PC-9 (cell line): ENCODE measurements at regions not wholly inside any gene's neighbourhood (a gene's known extent, or its start where the extent isn't known, plus 50 kb on each side); places are given as distances from the start of the nearest gene placed in this dataset.
A peak's percentile ranks its signal among the peaks of the same experiment; 100 is the strongest.

Source experiments
- BruUV-seq: library from RNA; stranded (reverse); fragments of 400-500 nt; replicated peaks from 2 replicates; lab custom pipeline; 2021; lab: Mats Ljungman, UMichigan
- CTCF ChIA-PET: fragments of 300-600 bp; sonication (Branson Sonifier 250); formaldehyde crosslinking; loops from one replicate; lab custom pipeline; 2022; ENCODE audit warnings: antibody characterized with exemption; lab: Charles Lee
- POLR2A ChIA-PET: fragments of 300-600 bp; sonication (Branson Sonifier 250); formaldehyde crosslinking; loops from one replicate; lab custom pipeline; 2022; ENCODE audit warnings: antibody characterized with exemption; ENCODE audit not compliant: unreplicated experiment; lab: Charles Lee
- DNase-seq, 2 experiments: peaks; one replicate each; pipeline versions ENCODE4 v3.0.0 to v3.0.0-alpha.2; 2015 to 2022; ENCODE audit warnings: mixed read lengths in 1 of 2
- H2AFZ ChIP-seq: fragments of 200-600 bp; sonication (generic); 2 replicates; pipeline ENCODE4 v1.8.1; 2017; ENCODE audit warnings: antibody characterized with exemption
- H3F3A ChIP-seq: fragments of 200-600 bp; sonication (generic); 2 replicates; pipeline ENCODE4 v1.8.1; 2017; ENCODE audit warnings: antibody characterized with exemption, mild to moderate bottlenecking, low read depth; ENCODE audit not compliant: insufficient read depth
- H3K27ac ChIP-seq: fragments of 200-600 bp; sonication (generic); 2 replicates; pipeline ENCODE4 v1.6.1; 2016; ENCODE audit warnings: mixed run types
- H3K27me3 ChIP-seq: fragments of 200-600 bp; sonication (generic); 2 replicates; pipeline ENCODE4 v1.6.1; 2016; ENCODE audit warnings: low read depth, mixed run types; ENCODE audit not compliant: insufficient read depth
- H3K36me3 ChIP-seq: fragments of 200-600 bp; sonication (generic); 2 replicates; pipeline ENCODE4 v1.6.1; 2016; ENCODE audit warnings: low read depth, mixed run types
- H3K4me1 ChIP-seq: fragments of 200-600 bp; sonication (generic); replicated peaks from 2 replicates; pipeline ENCODE4 v1.6.1; 2016; ENCODE audit warnings: mixed run types; ENCODE audit not compliant: insufficient read depth
- H3K4me2 ChIP-seq: fragments of 200-600 bp; sonication (generic); 2 replicates; pipeline ENCODE4 v1.6.1; 2017; ENCODE audit warnings: mixed run types
- H3K4me3 ChIP-seq: fragments of 200-600 bp; sonication (generic); 2 replicates; pipeline ENCODE4 v1.6.1; 2016; ENCODE audit warnings: mixed run types
- H3K79me2 ChIP-seq: fragments of 200-600 bp; sonication (generic); 2 replicates; pipeline ENCODE4 v1.6.1; 2017; ENCODE audit warnings: low read depth, mixed run types
- H3K9me2 ChIP-seq: fragments of 200-600 bp; sonication (generic); 2 replicates; pipeline ENCODE4 v1.8.1; 2017; ENCODE audit warnings: mild to moderate bottlenecking; ENCODE audit not compliant: insufficient read depth
- H3K9me3 ChIP-seq: fragments of 200-600 bp; sonication (generic); 2 replicates; pipeline ENCODE4 v1.8.1; 2016; ENCODE audit warnings: low read depth; ENCODE audit not compliant: insufficient read depth
- H4K20me1 ChIP-seq: fragments of 200-600 bp; sonication (generic); 2 replicates; pipeline ENCODE4 v1.8.1; 2017; ENCODE audit not compliant: insufficient read depth
- CTCF ChIP-seq: fragments of 200-600 bp; sonication (generic); conservative IDR thresholded peaks from 2 replicates; pipeline ENCODE4 v1.6.1; 2017; ENCODE audit warnings: mixed run types, antibody characterized with exemption, mild to moderate bottlenecking, moderate library complexity
- EZH2 ChIP-seq: fragments of 200-600 bp; sonication (generic); IDR thresholded peaks from 2 replicates; pipeline ENCODE4 v1.8.0; 2017; ENCODE audit warnings: antibody characterized with exemption, low read depth
- intact Hi-C: fragments of 100-400 bp; cut with micrococcal nuclease; formaldehyde crosslinking; loops from one replicate; pipeline ENCODE4 v1.10.0; 2022; ENCODE audit not compliant: unreplicated experiment

GRCh38 chr6:99790679-99791078 is 184.0 kb downstream of the PRDM13 start:
- DNase-seq, result no peak
- TF ChIP-seq CTCF (peak; percentile 63), EZH2 (no peak)
- intact Hi-C loops, result no loop called here
- Histone ChIP-seq H3K4me3 (no peak overlapping the region), H3K27ac (no peak overlapping the region), H3K4me2 (no peak overlapping the region), H3F3A (no peaks in the 10 kb centered on the region), H3K4me1 (no peaks in the 10 kb centered on the region), H3K36me3 (no peaks in the 10 kb centered on the region), H4K20me1 (no peaks in the 10 kb centered on the region), H3K9me3 (no peaks in the 10 kb centered on the region), H3K27me3 (no peaks in the 10 kb centered on the region), H2AFZ (no peak overlapping the region), H3K9me2 (no peaks in the 10 kb centered on the region), H3K79me2 (no peaks in the 10 kb centered on the region)
- ChIA-PET POLR2A (no interaction called here), CTCF (no interaction called here)
- no TSS peak for BruUV-seq

- no TSS peak for BruUV-seq
- no peak overlapping the region for H3K27ac ChIP-seq
- H3K79me2 ChIP-seq, result no peaks in the 10 kb centered on the region
- no peak overlapping the region for H3K4me3 ChIP-seq
- H3K4me1 ChIP-seq, result no peaks in the 10 kb centered on the region
- H4K20me1 ChIP-seq, result no peaks in the 10 kb centered on the region
- H2AFZ ChIP-seq, result no peak overlapping the region
- no peak overlapping the region for H3K4me2 ChIP-seq
- no peak for DNase-seq
- no peaks in the 10 kb centered on the region for H3K36me3 ChIP-seq
- no peaks in the 10 kb centered on the region for H3F3A ChIP-seq
- H3K9me2 ChIP-seq, result 0 out of 2 replicates have a peak, but pooled peaks cover 3% of the 10 kb centered on the region
- POLR2A ChIA-PET, result no interaction called here
- CTCF ChIA-PET, result no interaction called here
- no peaks in the 10 kb centered on the region for H3K9me3 ChIP-seq
- intact Hi-C loops, result no loop called here
- TF ChIP-seq EZH2 (no peak), CTCF (no peak)
- no peaks in the 10 kb centered on the region for H3K27me3 ChIP-seq
Observed at GRCh38 chr6:99801805-99802204, 192.2 kb downstream of the MCHR2 start.

GRCh38 chr6:99802396-99803031 is 191.5 kb downstream of the MCHR2 start:
- no peaks in the 10 kb centered on the region for H3K4me1 ChIP-seq
- H3K79me2 ChIP-seq, result no peaks in the 10 kb centered on the region
- no peak overlapping the region for H2AFZ ChIP-seq
- no peaks in the 10 kb centered on the region for H3K36me3 ChIP-seq
- H3K27ac ChIP-seq, result no peak overlapping the region
- no peak overlapping the region for H3K4me2 ChIP-seq
- TF ChIP-seq CTCF (0 out of 2 replicates have a peak, but pooled peaks have one; percentile 20), EZH2 (no peak)
- no peaks in the 10 kb centered on the region for H3F3A ChIP-seq
- no peaks in the 10 kb centered on the region for H3K9me3 ChIP-seq
- no TSS peak for BruUV-seq
- no peaks in the 10 kb centered on the region for H4K20me1 ChIP-seq
- intact Hi-C loops, result no loop called here
- ChIA-PET POLR2A (no interaction called here), CTCF (no interaction called here)
- 0 out of 2 replicates have a peak, but pooled peaks cover 3% of the 10 kb centered on the region for H3K9me2 ChIP-seq
- H3K4me3 ChIP-seq, result no peak overlapping the region
- no peak for DNase-seq
- H3K27me3 ChIP-seq, result no peaks in the 10 kb centered on the region
